SH-SY5Y (cell line): ENCODE measurements at regions not wholly inside any gene's neighbourhood (a gene's known extent, or its start where the extent isn't known, plus 50 kb on each side); places are given as distances from the start of the nearest gene placed in this dataset.

Experiments
- GATA2 ChIP-seq: IDR thresholded peaks from 2 replicates; pipeline ENCODE4 v1.6.1; 2011; ENCODE audit warnings: mild to moderate bottlenecking, low read depth, low read length
- GATA3 ChIP-seq: IDR thresholded peaks from 2 replicates; pipeline ENCODE4 v1.6.1; 2011; ENCODE audit warnings: low read depth, mild to moderate bottlenecking, low read length, moderate library complexity

DNA sequence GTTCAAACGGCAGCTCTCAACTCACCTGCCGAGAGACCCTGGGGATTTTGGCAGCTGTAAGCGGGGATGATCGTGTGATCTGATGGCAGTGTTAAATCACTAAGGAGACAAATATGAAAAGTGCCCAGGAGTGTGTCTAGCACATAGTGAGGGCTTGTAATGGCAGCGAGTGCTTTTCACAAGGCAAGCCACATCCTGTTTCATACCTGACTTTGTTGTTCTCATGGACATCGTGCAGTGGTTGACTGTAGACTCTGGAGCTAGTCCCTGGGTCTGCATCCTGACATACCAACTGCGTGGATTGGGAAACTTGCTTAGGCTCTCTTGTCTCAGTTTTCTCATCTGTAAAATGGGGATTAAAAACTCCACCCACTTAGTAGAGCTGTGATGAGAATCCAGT, 148.5 kb downstream of the VRK1 start:
- TF ChIP-seq GATA3 = no peak
- no peak for TF ChIP-seq GATA2
